GM18511 (cell line): ENCODE measurements at regions not wholly inside any gene's neighbourhood (a gene's known extent, or its start where the extent isn't known, plus 50 kb on each side); places are given as distances from the start of the nearest gene placed in this dataset.

Experiments
- ATAC-seq: cut with Tn5 transposase; IDR thresholded peaks from one replicate; pipeline ENCODE4 v1.9.1; 2021; ENCODE audit warnings: mild to moderate bottlenecking, moderate library complexity; ENCODE audit not compliant: unreplicated experiment

- no peak for ATAC-seq
Observed at GRCh38 chr12:13451776-13452175, 255.2 kb downstream of the EMP1 start.

GRCh38 chr12:13450231-13451080 is 253.9 kb downstream of the EMP1 start:
- ATAC-seq, result no peak

- ATAC-seq, result no peak
Observed at GRCh38 chr12:13444076-13444475, 247.6 kb downstream of the EMP1 start.

- ATAC-seq, result no peak
Observed at GRCh38 chr12:13443498-13443897, 247.0 kb downstream of the EMP1 start.

GRCh38 chr12:13443028-13443427 is 246.5 kb downstream of the EMP1 start:
- no peak for ATAC-seq

- no peak for ATAC-seq
Observed at GRCh38 chr12:13442457-13442856, 245.9 kb downstream of the EMP1 start.

- ATAC-seq, result no peak
Observed at GRCh38 chr12:13440844-13441243, 244.3 kb downstream of the EMP1 start.

GRCh38 chr12:13437541-13437940 is 241.0 kb downstream of the EMP1 start:
- ATAC-seq, result no peak

- ATAC-seq, result no peak
Observed at GRCh38 chr12:13436696-13437391, 240.3 kb downstream of the EMP1 start.

GRCh38 chr12:13436182-13436581 is 239.7 kb downstream of the EMP1 start:
- ATAC-seq, result no peak

- ATAC-seq, result no peak
Observed at GRCh38 chr12:13435235-13435933, 238.9 kb downstream of the EMP1 start.

- no peak for ATAC-seq
Observed at GRCh38 chr12:13433768-13434167, 237.2 kb downstream of the EMP1 start.

GRCh38 chr12:13431041-13431440 is 234.5 kb downstream of the EMP1 start:
- no peak for ATAC-seq

GRCh38 chr12:13428538-13429265 is 232.2 kb downstream of the EMP1 start:
- no peak for ATAC-seq

- ATAC-seq, result no peak
Observed at GRCh38 chr12:13425766-13426165, 229.2 kb downstream of the EMP1 start.

- ATAC-seq, result no peak
Observed at GRCh38 chr12:13422291-13422690, 225.8 kb downstream of the EMP1 start.

- ATAC-seq, result no peak
Observed at GRCh38 chr12:13417516-13417915, 221.0 kb downstream of the EMP1 start.

GRCh38 chr12:13411287-13411686 is 214.8 kb downstream of the EMP1 start:
- no peak for ATAC-seq

- no peak for ATAC-seq
Observed at GRCh38 chr12:13405961-13406703, 209.6 kb downstream of the EMP1 start.
